ENCODE measurements at regions not wholly inside any gene's neighbourhood (a gene's known extent, or its start where the extent isn't known, plus 50 kb on each side); places are given as distances from the start of the nearest gene placed in this dataset.

GRCh38 chr9:28718226-28718625, 1144.9 kb upstream of the C9orf72 start:
- Histone ChIP-seq H2BK12ac (ENCODE audit: low read depth, low read length) (no peak overlapping the region), H3K79me1 (ENCODE audit: low read depth, low read length) (no peaks in the 10 kb centered on the region), H2BK120ac (replicated peaks; ENCODE audit: low read depth, low read length) (no peak overlapping the region), H3K4ac (replicated peaks; ENCODE audit: insufficient read length, low read depth, low read length) (no peak overlapping the region), H3K14ac (ENCODE audit: insufficient read length) (no peak overlapping the region), H3K36me3 (ENCODE audit: control insufficient read depth in 2 of 4, insufficient read depth in 4 of 4, low read length in 3 of 4) (no peaks in the 10 kb centered on the region), H3K56ac (replicated peaks; ENCODE audit: insufficient read length, low read depth, low read length) (no peak overlapping the region), H4K20me1 (replicated peaks in 1 of 2; ENCODE audit: control insufficient read depth in 1 of 2, insufficient read depth in 2 of 2, low read length in 2 of 2) (no peaks in the 10 kb centered on the region), H3K23me2 (ENCODE audit: low read depth, low read length) (no peaks in the 10 kb centered on the region), H4K5ac (ENCODE audit: insufficient read length, low read depth, low read length) (no peak overlapping the region), H3K4me2 (ENCODE audit: insufficient read depth in 1 of 2, low read depth in 2 of 2, low read length in 2 of 2) (no peak overlapping the region), H2BK5ac (ENCODE audit: low read depth, low read length) (no peak overlapping the region), H3K79me2 (ENCODE audit: control insufficient read depth in 1 of 2, insufficient read depth in 2 of 2, low read length in 2 of 2) (no peaks in the 10 kb centered on the region), H4K8ac (ENCODE audit: extremely low read depth, insufficient read depth, low read length) (no peak overlapping the region), H3K9ac (replicated peaks in 1 of 4; ENCODE audit: extremely low read depth in 1 of 4, low read depth in 3 of 4, low read length in 3 of 4) (no peak overlapping the region), H2AK5ac (ENCODE audit: low read depth, low read length) (no peak overlapping the region), H3K4me1 (replicated peaks in 1 of 4; ENCODE audit: control insufficient read depth in 3 of 4, insufficient read depth in 4 of 4, low read length in 3 of 4) (no peaks in the 10 kb centered on the region), H3K27me3 (replicated peaks in 1 of 4; ENCODE audit: control insufficient read depth in 3 of 4, extremely low read depth in 1 of 4, insufficient read depth in 3 of 4, low read length in 3 of 4) (no peaks in the 10 kb centered on the region), H2AFZ (ENCODE audit: low read length) (no peak overlapping the region), H3K9me3 (ENCODE audit: insufficient read depth in 2 of 2, low read depth in 1 of 2, low read length in 1 of 2) (no peaks in the 10 kb centered on the region), H3K4me3 (ENCODE audit: extremely low read depth in 1 of 4, insufficient read depth in 2 of 4, low read depth in 3 of 4, low read length in 4 of 4) (no peak overlapping the region), H3K18ac (ENCODE audit: extremely low read depth, low read length) (no peak overlapping the region), H3K23ac (ENCODE audit: insufficient read length) (no peak overlapping the region), H2BK20ac (ENCODE audit: low read length) (no peak overlapping the region), H3K27ac (ENCODE audit: low read depth, low read length) (no peak overlapping the region), H4K91ac (replicated peaks; ENCODE audit: insufficient read length, low read length) (no peak overlapping the region), H2BK15ac (ENCODE audit: low read length) (no peak overlapping the region)
- FAIRE-seq (no peak), DNase-seq (ENCODE audit: low read depth in 1 of 2, low spot score in 2 of 2) (no peak)
- TF ChIP-seq CTCF (IDR thresholded peaks at IDR 0.05; ENCODE audit: control extremely low read depth in 1 of 3, insufficient read depth in 1 of 3, low read depth in 1 of 3, low read length in 3 of 3) (no peak), EZH2 (IDR thresholded peaks at IDR 0.05; ENCODE audit: low read depth, low read length, severe bottlenecking) (no peak), TAF1 (IDR thresholded peaks at IDR 0.05; ENCODE audit: low read depth, low read length) (no peak), RNF2 (IDR thresholded peaks at IDR 0.05; ENCODE audit: borderline replicate concordance, low read depth, low read length, missing control alignments, poor library complexity, severe bottlenecking) (no peak), JUND (IDR thresholded peaks at IDR 0.05; ENCODE audit: low read length) (no peak), SIX5 (IDR thresholded peaks at IDR 0.05; ENCODE audit: low read depth, low read length) (no peak), TEAD4 (IDR thresholded peaks at IDR 0.05; ENCODE audit: low read depth, low read length) (no peak), SP1 (IDR thresholded peaks at IDR 0.05; ENCODE audit: low read depth, low read length) (no peak), SAP30 (IDR thresholded peaks at IDR 0.05; ENCODE audit: insufficient read depth, insufficient replicate concordance, low read length) (no peak), ATF2 (IDR thresholded peaks at IDR 0.05; ENCODE audit: low read length) (no peak)
- ChIA-PET CTCF (ENCODE audit: partially characterized antibody) (no interaction called here), POLR2A (ENCODE audit: partially characterized antibody) (no interaction called here)
- 80% methylated on average over 1 of the region's 1 CpG; no CpG with 5 or more reads in 1 of the 2 experiments for WGBS, 2 experiments (ENCODE audit: extremely low coverage in 1 of 2, insufficient coverage in 1 of 2, insufficient read length in 1 of 2, insufficient replicate concordance in 2 of 2, low coverage in 1 of 2, low lambda C conversion rate in 2 of 2, missing lambda C conversion rate in 1 of 2)
